Body of pancreas (tissue), 4 donors: ENCODE measurements at regions not wholly inside any gene's neighbourhood (a gene's known extent, or its start where the extent isn't known, plus 50 kb on each side); places are given as distances from the start of the nearest gene placed in this dataset.

Experiments
- ATAC-seq: fragments of 150-250 bp; one replicate; pipeline ENCODE4 v1.9.1; 2016
- DNase-seq, 4 donors: peaks; one replicate each; pipeline ENCODE4 v3.0.0-alpha.2; 2019
- H3K27ac ChIP-seq, 4 donors: fragments of 200-600 bp; sonication (generic); 1 replicate in 3 of 4; 2 replicates in 1 of 4; pipeline versions ENCODE4 v1.5.1 to v1.6.1; 2016 to 2019; ENCODE audit warnings: mild to moderate bottlenecking in 1 of 4, mixed read lengths in 1 of 4, moderate library complexity in 1 of 4
- H3K27me3 ChIP-seq, 2 donors: fragments of 200-600 bp; sonication (generic); one replicate each; pipeline ENCODE4 v1.6.0; 2016; ENCODE audit warnings: mild to moderate bottlenecking in 1 of 2
- H3K36me3 ChIP-seq, 2 donors: fragments of 200-600 bp; sonication (generic); replicated peaks in 1 of 2; 2 replicates each; pipeline ENCODE4 v1.5.1; 2016; ENCODE audit warnings: low read depth in 2 of 2; ENCODE audit not compliant: insufficient read depth in 1 of 2
- H3K4me1 ChIP-seq: fragments of 200-600 bp; sonication (generic); one replicate; pipeline ENCODE4 v1.6.0; 2016
- H3K4me3 ChIP-seq, 2 donors: fragments of 200-600 bp; sonication (generic); 1 replicate in 1 of 2; 2 replicates in 1 of 2; pipeline ENCODE4 v1.5.1; 2016 to 2019
- H3K9me3 ChIP-seq, 3 donors: fragments of 200-600 bp; sonication (generic); 1 replicate in 2 of 3; 2 replicates in 1 of 3; pipeline ENCODE4 v1.5.1; 2016
- CTCF ChIP-seq, 7 experiments: fragments of 450-650 bp in 4 of 7; fragments of 200-600 bp in 3 of 7; sonication (generic) in 3 of 7; IDR thresholded peaks; one replicate each; pipeline ENCODE4 v1.5.1; 2016 to 2019; ENCODE audit warnings: antibody characterized with exemption in 7 of 7
- POLR2A ChIP-seq, 3 donors: fragments of 450-650 bp; IDR thresholded peaks; one replicate each; pipeline ENCODE4 v1.6.1; 2016; ENCODE audit warnings: antibody characterized with exemption in 3 of 3, mild to moderate bottlenecking in 2 of 3
- WGBS, 2 donors: methylation state at CpG; one replicate each; pipeline ENCODE4 v1.1.5; 2017; 5-methylcytosine and 5-hydroxymethylcytosine counted together
- intact Hi-C: fragments of 100-400 bp; cut with DNase I; formaldehyde crosslinking; loops from one replicate; pipeline ENCODE4 v1.15.1; 2023

DNA sequence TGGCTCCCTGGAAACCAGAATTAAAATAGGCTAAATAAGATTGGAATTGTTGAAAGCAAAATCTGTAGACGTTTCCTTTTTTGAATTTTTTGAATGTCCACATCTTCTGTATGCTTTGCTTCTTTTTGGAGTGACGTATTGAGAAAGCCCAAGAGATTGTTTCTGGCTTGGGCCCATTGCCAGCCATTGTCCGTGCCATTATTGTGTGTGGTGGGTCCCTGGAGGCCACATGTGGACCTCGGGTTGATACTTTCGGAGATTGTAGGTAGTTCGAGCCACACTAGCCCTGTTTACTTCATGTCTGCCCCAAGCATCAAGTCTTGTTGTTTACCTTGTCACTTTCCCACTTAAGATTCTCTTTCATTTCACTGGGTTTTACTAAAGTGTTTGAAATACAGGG is 106.0 kb downstream of the PALM2AKAP2 start:
- H3K27ac ChIP-seq, result no peak overlapping the region
- DNase-seq (no peak), ATAC-seq (no peak)
- H3K9me3 ChIP-seq, result no peaks in the 10 kb centered on the region
- no peak overlapping the region for H3K4me3 ChIP-seq
- TF ChIP-seq CTCF (IDR thresholded peaks at IDR 0.05) (no peak), POLR2A (IDR thresholded peaks at IDR 0.05) (no peak)
- H3K27me3 ChIP-seq, result no peaks in the 10 kb centered on the region
- H3K4me1 ChIP-seq, result no peaks in the 10 kb centered on the region
- intact Hi-C loops, result no loop called here
- 63 to 66% methylated on average over 6 of the region's 6 CpGs for WGBS, 2 donors
- no peaks in the 10 kb centered on the region for H3K36me3 ChIP-seq

- no peak overlapping the region for H3K27ac ChIP-seq
- 44 to 55% methylated on average over 3 of the region's 3 CpGs for WGBS, 2 donors
Measured at GRCh38 chr9:109886617-109887016, 106.6 kb downstream of the PALM2AKAP2 start.

GRCh38 chr9:109887079-109887478 is 107.1 kb downstream of the PALM2AKAP2 start:
- Histone ChIP-seq H3K4me1 (no peaks in the 10 kb centered on the region), H3K27me3 (no peaks in the 10 kb centered on the region), H3K4me3 (no peak overlapping the region), H3K27ac (no peak overlapping the region), H3K36me3 (no peaks in the 10 kb centered on the region), H3K9me3 (no peaks in the 10 kb centered on the region)
- no peak for TF ChIP-seq POLR2A (IDR thresholded peaks at IDR 0.05)
- TF ChIP-seq CTCF (IDR thresholded peaks at IDR 0.05), result no peak
- intact Hi-C loops, result no loop called here
- DNase-seq, result no peak
- 66 to 69% methylated on average over 3 of the region's 3 CpGs for WGBS, 2 donors
- no peak for ATAC-seq

More at GRCh38 chr9:109886617-109887016, 106.6 kb downstream of the PALM2AKAP2 start:
- TF ChIP-seq CTCF (IDR thresholded peaks at IDR 0.05) (no peak), POLR2A (IDR thresholded peaks at IDR 0.05) (no peak)
- Histone ChIP-seq H3K36me3 (no peaks in the 10 kb centered on the region), H3K27me3 (no peaks in the 10 kb centered on the region), H3K4me3 (no peak overlapping the region), H3K4me1 (no peaks in the 10 kb centered on the region), H3K9me3 (no peaks in the 10 kb centered on the region)
- ATAC-seq, result no peak
- intact Hi-C loops, result no loop called here
- DNase-seq, result no peak

DNA sequence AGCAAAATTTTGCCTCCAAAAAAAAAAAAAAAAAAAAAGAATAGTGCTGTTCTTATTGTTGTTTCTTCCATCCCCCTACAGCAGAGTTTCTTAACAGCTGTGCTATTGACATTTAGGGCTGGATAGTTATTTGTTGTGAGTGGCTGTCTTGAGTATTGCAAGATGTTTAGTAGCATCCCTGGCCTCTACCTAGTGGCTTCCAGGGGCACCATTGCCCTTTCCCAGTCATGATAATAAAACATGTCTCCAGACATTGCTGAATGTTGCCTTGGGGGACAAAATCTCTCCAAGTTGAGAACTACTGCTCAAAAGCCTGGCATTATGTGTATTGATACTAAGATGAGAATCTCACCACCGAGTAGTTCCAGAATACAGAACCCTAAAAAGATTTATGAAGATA is 108.7 kb downstream of the PALM2AKAP2 start:
- Histone ChIP-seq H3K27me3 (no peaks in the 10 kb centered on the region), H3K9me3 (no peaks in the 10 kb centered on the region), H3K36me3 (no peaks in the 10 kb centered on the region), H3K4me1 (no peaks in the 10 kb centered on the region), H3K27ac (no peak overlapping the region), H3K4me3 (no peak overlapping the region)
- WGBS, 2 donors, result 61 to 67% methylated on average over 1 of the region's 1 CpG
- TF ChIP-seq POLR2A (IDR thresholded peaks at IDR 0.05), result no peak
- TF ChIP-seq CTCF (IDR thresholded peaks at IDR 0.05), result no peak
- no peak for DNase-seq
- intact Hi-C loops, result no loop called here
- ATAC-seq, result no peak

GRCh38 chr9:109889456-109889855 is 109.5 kb downstream of the PALM2AKAP2 start:
- DNase-seq, result no peak

More at GRCh38 chr9:109889456-109889855, 109.5 kb downstream of the PALM2AKAP2 start:
- no peak for ATAC-seq
- H3K4me3 ChIP-seq, result no peak overlapping the region
- no peak overlapping the region for H3K27ac ChIP-seq
- no peaks in the 10 kb centered on the region for H3K36me3 ChIP-seq
- H3K27me3 ChIP-seq, result no peaks in the 10 kb centered on the region
- intact Hi-C loops, result no loop called here
- no peak for TF ChIP-seq POLR2A (IDR thresholded peaks at IDR 0.05)
- no peak for TF ChIP-seq CTCF (IDR thresholded peaks at IDR 0.05)
- H3K4me1 ChIP-seq, result no peaks in the 10 kb centered on the region
- H3K9me3 ChIP-seq, result no peaks in the 10 kb centered on the region
- WGBS, 2 donors, result 66 to 78% methylated on average over 2 of the region's 2 CpGs
